ENCODE measurements at regions not wholly inside any gene's neighbourhood (a gene's known extent, or its start where the extent isn't known, plus 50 kb on each side); places are given as distances from the start of the nearest gene placed in this dataset.

GRCh38 chr2:217621391-217621801 lies 381.4 kb downstream of the TNS1 start:
- no peaks in the 10 kb centered on the region for H3K36me3 Mint-ChIP-seq
- H3K4me3 Mint-ChIP-seq = no peak overlapping the region
- H3K27ac Mint-ChIP-seq = no peak overlapping the region
- peaks cover 0 to 4% (median 0%) of the 10 kb centered on the region in 7 donors for H3K9me3 Mint-ChIP-seq
- ATAC-seq (ENCODE audit: low read depth in 2 of 2) (no peak), DNase-seq (no peak)
- H3K4me1 Mint-ChIP-seq = no peaks in the 10 kb centered on the region
- peaks cover 7 to 15% (median 14%) of the 10 kb centered on the region in 3 donors for H3K27me3 Mint-ChIP-seq

GRCh38 chr2:217618744-217619143 lies 384.1 kb downstream of the TNS1 start:
- ATAC-seq (ENCODE audit: low read depth in 2 of 2) = no peak
- no peaks in the 10 kb centered on the region for H3K4me1 Mint-ChIP-seq
- H3K27ac Mint-ChIP-seq = no peak overlapping the region

GRCh38 chr2:217617616-217618022 lies 385.2 kb downstream of the TNS1 start:
- H3K27ac Mint-ChIP-seq = no peak overlapping the region
- H3K9me3 Mint-ChIP-seq = no peaks in the 10 kb centered on the region
- no peaks in the 10 kb centered on the region for H3K4me1 Mint-ChIP-seq
- H3K36me3 Mint-ChIP-seq = no peaks in the 10 kb centered on the region
- ATAC-seq (ENCODE audit: low read depth in 2 of 2) (no peak), DNase-seq (no peak)
- no peak overlapping the region for H3K4me3 Mint-ChIP-seq
- peaks cover 0 to 5% (median 0%) of the 10 kb centered on the region in 3 donors for H3K27me3 Mint-ChIP-seq

More at GRCh38 chr2:217618744-217619143, 384.1 kb downstream of the TNS1 start:
- H3K9me3 Mint-ChIP-seq = no peaks in the 10 kb centered on the region
- no peak overlapping the region for H3K4me3 Mint-ChIP-seq
- no peak for DNase-seq
- no peaks in the 10 kb centered on the region for H3K36me3 Mint-ChIP-seq
- H3K27me3 Mint-ChIP-seq = peaks cover 0 to 7% (median 5%) of the 10 kb centered on the region in 3 donors

- peaks cover 0 to 2% (median 0%) of the 10 kb centered on the region in 3 donors for H3K27me3 Mint-ChIP-seq
- ATAC-seq (ENCODE audit: low read depth in 2 of 2) (no peak), DNase-seq (no peak)
- H3K4me1 Mint-ChIP-seq = no peaks in the 10 kb centered on the region
- no peaks in the 10 kb centered on the region for H3K36me3 Mint-ChIP-seq
- no peak overlapping the region for H3K27ac Mint-ChIP-seq
- no peak overlapping the region for H3K4me3 Mint-ChIP-seq
- no peaks in the 10 kb centered on the region for H3K9me3 Mint-ChIP-seq
Measured at GRCh38 chr2:217616936-217617335, 385.9 kb downstream of the TNS1 start.

GRCh38 chr2:217615171-217615570 lies 387.6 kb downstream of the TNS1 start:
- Mint-ChIP-seq H3K9me3 (no peaks in the 10 kb centered on the region), H3K27me3 (no peaks in the 10 kb centered on the region), H3K36me3 (no peaks in the 10 kb centered on the region), H3K4me1 (peaks cover 0 to 3% (median 3%) of the 10 kb centered on the region in 3 donors), H3K27ac (no peak overlapping the region), H3K4me3 (no peak overlapping the region)
- ATAC-seq (ENCODE audit: low read depth in 2 of 2) = no peak
- no peak for DNase-seq

GRCh38 chr2:217614498-217614897 lies 388.3 kb downstream of the TNS1 start:
- Mint-ChIP-seq H3K27me3 (no peaks in the 10 kb centered on the region), H3K27ac (no peak overlapping the region), H3K4me1 (peaks cover 0 to 3% (median 3%) of the 10 kb centered on the region in 3 donors), H3K9me3 (no peaks in the 10 kb centered on the region), H3K4me3 (no peak overlapping the region), H3K36me3 (no peaks in the 10 kb centered on the region)
- no peak for DNase-seq
- ATAC-seq (ENCODE audit: low read depth in 2 of 2) = no peak

- H3K27me3 Mint-ChIP-seq = peaks cover 0 to 3% (median under 1%) of the 10 kb centered on the region in 3 donors
- no peak for DNase-seq
- ATAC-seq (ENCODE audit: low read depth in 2 of 2) = no peak
- no peaks in the 10 kb centered on the region for H3K9me3 Mint-ChIP-seq
- peaks cover 0 to 3% (median 3%) of the 10 kb centered on the region in 3 donors for H3K4me1 Mint-ChIP-seq
- H3K4me3 Mint-ChIP-seq = no peak overlapping the region
- H3K36me3 Mint-ChIP-seq = no peaks in the 10 kb centered on the region
- H3K27ac Mint-ChIP-seq = no peak overlapping the region
Measured at GRCh38 chr2:217614096-217614495, 388.7 kb downstream of the TNS1 start.

- peaks cover 4 to 10% (median 8%) of the 10 kb centered on the region in 3 donors for H3K27me3 Mint-ChIP-seq
- H3K36me3 Mint-ChIP-seq = no peaks in the 10 kb centered on the region
- ATAC-seq (ENCODE audit: low read depth in 2 of 2) (no peak), DNase-seq (no peak)
- H3K27ac Mint-ChIP-seq = no peak overlapping the region
- H3K4me3 Mint-ChIP-seq = no peak overlapping the region
- H3K4me1 Mint-ChIP-seq = peaks cover 0 to 3% (median 3%) of the 10 kb centered on the region in 3 donors
- H3K9me3 Mint-ChIP-seq = no peaks in the 10 kb centered on the region
Measured at GRCh38 chr2:217612920-217613319, 389.9 kb downstream of the TNS1 start.

- Mint-ChIP-seq H3K4me3 (no peak overlapping the region), H3K9me3 (no peaks in the 10 kb centered on the region), H3K4me1 (peaks cover 0 to 3% (median 3%) of the 10 kb centered on the region in 3 donors), H3K27ac (no peak overlapping the region), H3K36me3 (no peaks in the 10 kb centered on the region), H3K27me3 (peaks cover 4 to 10% (median 8%) of the 10 kb centered on the region in 3 donors)
- ATAC-seq (ENCODE audit: low read depth in 2 of 2) = no peak
- no peak for DNase-seq
Measured at GRCh38 chr2:217612211-217612610, 390.6 kb downstream of the TNS1 start.

- ATAC-seq (ENCODE audit: low read depth in 2 of 2) (no peak), DNase-seq (no peak)
- H3K4me3 Mint-ChIP-seq = peak overlapping the region in 1 of 8 donors; percentile 3
- H3K27me3 Mint-ChIP-seq = peaks cover 4 to 10% (median 8%) of the 10 kb centered on the region in 3 donors
- peaks cover 0 to 3% (median 3%) of the 10 kb centered on the region in 3 donors for H3K4me1 Mint-ChIP-seq
- H3K9me3 Mint-ChIP-seq = no peaks in the 10 kb centered on the region
- H3K27ac Mint-ChIP-seq = no peak overlapping the region
- H3K36me3 Mint-ChIP-seq = no peaks in the 10 kb centered on the region
Measured at GRCh38 chr2:217611626-217612127, 391.1 kb downstream of the TNS1 start.

GRCh38 chr2:217611056-217611455 lies 391.7 kb downstream of the TNS1 start:
- peaks cover 0 to 3% (median 3%) of the 10 kb centered on the region in 3 donors for H3K4me1 Mint-ChIP-seq
- no peaks in the 10 kb centered on the region for H3K9me3 Mint-ChIP-seq
- no peaks in the 10 kb centered on the region for H3K36me3 Mint-ChIP-seq
- H3K27me3 Mint-ChIP-seq = peaks cover 4 to 10% (median 8%) of the 10 kb centered on the region in 3 donors
- no peak overlapping the region for H3K27ac Mint-ChIP-seq
- no peak for DNase-seq
- ATAC-seq (ENCODE audit: low read depth in 2 of 2) = no peak
- no peak overlapping the region for H3K4me3 Mint-ChIP-seq

- H3K27me3 Mint-ChIP-seq = peaks cover 4 to 11% (median 9%) of the 10 kb centered on the region in 3 donors
- H3K36me3 Mint-ChIP-seq = no peaks in the 10 kb centered on the region
- peak overlapping the region in 1 of 6 donors; percentile 21 for H3K27ac Mint-ChIP-seq
- H3K9me3 Mint-ChIP-seq = no peaks in the 10 kb centered on the region
- peaks cover 0 to 3% (median 3%) of the 10 kb centered on the region in 3 donors for H3K4me1 Mint-ChIP-seq
- no peak for DNase-seq
- no peak for ATAC-seq (ENCODE audit: low read depth in 2 of 2)
- peak overlapping the region in 2 of 8 donors; percentile 49 to 80 for H3K4me3 Mint-ChIP-seq
Measured at GRCh38 chr2:217610401-217610814, 392.4 kb downstream of the TNS1 start.

GRCh38 chr2:217609952-217610351 lies 392.8 kb downstream of the TNS1 start:
- ATAC-seq (ENCODE audit: low read depth in 2 of 2) = no peak
- Mint-ChIP-seq H3K27me3 (peaks cover 7 to 15% (median 13%) of the 10 kb centered on the region in 3 donors), H3K4me1 (peaks cover 0 to 3% (median 3%) of the 10 kb centered on the region in 3 donors), H3K27ac (peak overlapping the region in 1 of 6 donors; percentile 31), H3K36me3 (peaks cover 0 to 4% of the 10 kb centered on the region in 2 donors), H3K9me3 (no peaks in the 10 kb centered on the region), H3K4me3 (no peak overlapping the region)
- DNase-seq = no peak

- Mint-ChIP-seq H3K9me3 (no peaks in the 10 kb centered on the region), H3K4me1 (peaks cover 0 to 3% (median 0%) of the 10 kb centered on the region in 3 donors), H3K4me3 (no peak overlapping the region), H3K27ac (no peak overlapping the region), H3K27me3 (peaks cover 13 to 21% (median 17%) of the 10 kb centered on the region in 3 donors), H3K36me3 (peaks cover 0 to 6% of the 10 kb centered on the region in 2 donors)
- ATAC-seq (ENCODE audit: low read depth in 2 of 2) (no peak), DNase-seq (no peak)
Measured at GRCh38 chr2:217606296-217606695, 396.5 kb downstream of the TNS1 start.
